ENCODE measurements at regions not wholly inside any gene's neighbourhood (a gene's known extent, or its start where the extent isn't known, plus 50 kb on each side); places are given as distances from the start of the nearest gene placed in this dataset.

- TF ChIP-seq CTCF (IDR thresholded peaks at IDR 0.05; ENCODE audit: low read length, missing control alignments): no peak
- no peak overlapping the region for H3K4me3 ChIP-seq (replicated peaks; ENCODE audit: low read depth, low read length)
- DNase-seq (ENCODE audit: low read depth): no peak
Measured at GRCh38 chr10:81514811-81515210, 360.2 kb upstream of the NRG3 start.

GRCh38 chr10:81520688-81521087 lies 354.3 kb upstream of the NRG3 start:
- no peak for DNase-seq (ENCODE audit: low read depth)
- TF ChIP-seq CTCF (IDR thresholded peaks at IDR 0.05; ENCODE audit: low read length, missing control alignments): no peak
- H3K4me3 ChIP-seq (replicated peaks; ENCODE audit: low read depth, low read length): no peak overlapping the region

GRCh38 chr10:81524467-81524866 lies 350.5 kb upstream of the NRG3 start:
- H3K4me3 ChIP-seq (replicated peaks; ENCODE audit: low read depth, low read length): no peak overlapping the region
- TF ChIP-seq CTCF (IDR thresholded peaks at IDR 0.05; ENCODE audit: low read length, missing control alignments): no peak
- DNase-seq (ENCODE audit: low read depth): no peak

GRCh38 chr10:81532403-81532802 lies 342.6 kb upstream of the NRG3 start:
- DNase-seq (ENCODE audit: low read depth): no peak
- no peak overlapping the region for H3K4me3 ChIP-seq (replicated peaks; ENCODE audit: low read depth, low read length)
- no peak for TF ChIP-seq CTCF (IDR thresholded peaks at IDR 0.05; ENCODE audit: low read length, missing control alignments)

GRCh38 chr10:81534991-81535390 lies 340.0 kb upstream of the NRG3 start:
- H3K4me3 ChIP-seq (replicated peaks; ENCODE audit: low read depth, low read length): no peak overlapping the region
- no peak for TF ChIP-seq CTCF (IDR thresholded peaks at IDR 0.05; ENCODE audit: low read length, missing control alignments)
- DNase-seq (ENCODE audit: low read depth): no peak

- no peak for TF ChIP-seq CTCF (IDR thresholded peaks at IDR 0.05; ENCODE audit: low read length, missing control alignments)
- no peak overlapping the region for H3K4me3 ChIP-seq (replicated peaks; ENCODE audit: low read depth, low read length)
- no peak for DNase-seq (ENCODE audit: low read depth)
Measured at GRCh38 chr10:81541517-81541916, 333.5 kb upstream of the NRG3 start.

- TF ChIP-seq CTCF (IDR thresholded peaks at IDR 0.05; ENCODE audit: low read length, missing control alignments): no peak
- no peak overlapping the region for H3K4me3 ChIP-seq (replicated peaks; ENCODE audit: low read depth, low read length)
- DNase-seq (ENCODE audit: low read depth): no peak
Measured at GRCh38 chr10:81546243-81546642, 328.8 kb upstream of the NRG3 start.
